B cell (primary cell): ENCODE measurements at regions not wholly inside any gene's neighbourhood (a gene's known extent, or its start where the extent isn't known, plus 50 kb on each side); places are given as distances from the start of the nearest gene placed in this dataset.

Experiments used
- CTCF ChIP-seq: fragments of 200-600 bp; IDR thresholded peaks from one replicate; pipeline ENCODE4 v1.8.0; 2022; ENCODE audit warnings: antibody characterized with exemption, mild to moderate bottlenecking
- EZH2 ChIP-seq: IDR thresholded peaks from 2 replicates; pipeline ENCODE4 v1.6.1; 2012; ENCODE audit warnings: borderline replicate concordance, low read depth, mild to moderate bottlenecking, moderate library complexity, low read length; ENCODE audit not compliant: insufficient read depth, poor library complexity, severe bottlenecking

GRCh38 chr18:76722224-76723061 lies 99.9 kb upstream of the ZNF236 start:
- TF ChIP-seq CTCF, result no peak
- TF ChIP-seq EZH2, result no peak
